Vagina (tissue), 2 donors: ENCODE measurements at regions not wholly inside any gene's neighbourhood (a gene's known extent, or its start where the extent isn't known, plus 50 kb on each side); places are given as distances from the start of the nearest gene placed in this dataset.

Experiments
- DNase-seq, 2 donors: peaks; one replicate each; pipeline ENCODE4 v3.0.0-alpha.2; 2017; ENCODE audit errors: extremely low spot score in 2 of 2
- H3K27ac ChIP-seq: fragments of 200-600 bp; sonication (generic); one replicate; pipeline ENCODE4 v1.5.1; 2019
- H3K27me3 ChIP-seq: fragments of 200-600 bp; sonication (generic); one replicate; pipeline ENCODE4 v1.5.1; 2019
- H3K36me3 ChIP-seq, 2 donors: fragments of 200-600 bp; sonication (generic); one replicate each; pipeline ENCODE4 v1.5.1; 2017 to 2019
- H3K4me1 ChIP-seq: fragments of 200-600 bp; sonication (generic); one replicate; pipeline ENCODE4 v1.5.1; 2019
- H3K4me3 ChIP-seq, 2 donors: fragments of 200-600 bp; sonication (generic); 1 replicate in 1 of 2; 2 replicates in 1 of 2; pipeline ENCODE4 v1.5.1; 2016 to 2019
- H3K9me3 ChIP-seq: fragments of 200-600 bp; sonication (generic); one replicate; pipeline ENCODE4 v1.5.1; 2019
- POLR2A ChIP-seq, 2 donors: fragments of 450-650 bp; IDR thresholded peaks; one replicate each; pipeline ENCODE4 v1.6.1; 2017; ENCODE audit warnings: antibody characterized with exemption in 2 of 2, mild to moderate bottlenecking in 2 of 2, moderate library complexity in 2 of 2
- POLR2AphosphoS5 ChIP-seq, 2 donors: sonication (generic); formaldehyde crosslinking; IDR thresholded peaks; one replicate each; pipeline ENCODE4 v1.9.0; 2017; ENCODE audit warnings: antibody characterized with exemption in 2 of 2, mild to moderate bottlenecking in 2 of 2, low read depth in 1 of 2; ENCODE audit not compliant: insufficient read depth in 1 of 2
- intact Hi-C: fragments of 100-400 bp; cut with DNase I; formaldehyde crosslinking; loops from one replicate; pipeline ENCODE4 v1.15.1; 2023
- TF ChIP-seq, protein P1 (sequence below), 3 experiments: fragments of 450-650 bp in 2 of 3; fragments of 200-600 bp in 1 of 3; sonication (generic) in 1 of 3; IDR thresholded peaks; one replicate each; pipeline ENCODE4 v1.5.1; 2017 to 2019; ENCODE audit warnings: antibody characterized with exemption in 3 of 3, mild to moderate bottlenecking in 2 of 3, moderate library complexity in 2 of 3

- Histone ChIP-seq H3K4me3 (no peak overlapping the region), H3K9me3 (no peaks in the 10 kb centered on the region), H3K4me1 (no peaks in the 10 kb centered on the region), H3K36me3 (no peaks in the 10 kb centered on the region), H3K27me3 (no peaks in the 10 kb centered on the region), H3K27ac (no peak overlapping the region)
- no peak for DNase-seq
- TF ChIP-seq POLR2AphosphoS5 (IDR thresholded peaks at IDR 0.05; ENCODE audit: insufficient read depth in 1 of 2, low read depth in 1 of 2): no peak
- TF ChIP-seq, protein P1, sequence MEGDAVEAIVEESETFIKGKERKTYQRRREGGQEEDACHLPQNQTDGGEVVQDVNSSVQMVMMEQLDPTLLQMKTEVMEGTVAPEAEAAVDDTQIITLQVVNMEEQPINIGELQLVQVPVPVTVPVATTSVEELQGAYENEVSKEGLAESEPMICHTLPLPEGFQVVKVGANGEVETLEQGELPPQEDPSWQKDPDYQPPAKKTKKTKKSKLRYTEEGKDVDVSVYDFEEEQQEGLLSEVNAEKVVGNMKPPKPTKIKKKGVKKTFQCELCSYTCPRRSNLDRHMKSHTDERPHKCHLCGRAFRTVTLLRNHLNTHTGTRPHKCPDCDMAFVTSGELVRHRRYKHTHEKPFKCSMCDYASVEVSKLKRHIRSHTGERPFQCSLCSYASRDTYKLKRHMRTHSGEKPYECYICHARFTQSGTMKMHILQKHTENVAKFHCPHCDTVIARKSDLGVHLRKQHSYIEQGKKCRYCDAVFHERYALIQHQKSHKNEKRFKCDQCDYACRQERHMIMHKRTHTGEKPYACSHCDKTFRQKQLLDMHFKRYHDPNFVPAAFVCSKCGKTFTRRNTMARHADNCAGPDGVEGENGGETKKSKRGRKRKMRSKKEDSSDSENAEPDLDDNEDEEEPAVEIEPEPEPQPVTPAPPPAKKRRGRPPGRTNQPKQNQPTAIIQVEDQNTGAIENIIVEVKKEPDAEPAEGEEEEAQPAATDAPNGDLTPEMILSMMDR (IDR thresholded peaks at IDR 0.05): no peak
- no peak for TF ChIP-seq POLR2A (IDR thresholded peaks at IDR 0.05)
- intact Hi-C loops: no loop called here
Measured at GRCh38 chr4:43351970-43352806, 459.7 kb downstream of the GRXCR1 start.

DNA sequence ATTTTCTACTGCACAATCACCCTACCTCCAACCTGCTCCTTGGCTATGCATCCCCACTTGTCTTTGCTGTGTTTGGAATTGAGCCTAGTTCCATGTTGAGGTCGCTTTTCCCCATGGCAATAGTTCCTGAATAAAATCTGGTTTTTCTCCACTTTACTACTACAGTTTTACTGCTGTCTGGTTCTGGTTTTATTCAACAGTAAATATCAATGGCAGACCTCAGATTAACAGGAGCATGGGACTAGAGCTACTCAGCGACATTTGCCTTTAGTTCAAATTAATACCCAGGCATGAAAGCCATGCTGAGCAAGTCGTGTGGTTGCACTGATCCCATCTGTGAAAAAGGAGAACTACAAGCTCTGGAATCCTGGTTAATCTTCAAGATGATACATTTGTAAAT lies 460.3 kb downstream of the GRXCR1 start:
- H3K36me3 ChIP-seq: no peaks in the 10 kb centered on the region
- no peak for TF ChIP-seq POLR2A (IDR thresholded peaks at IDR 0.05)
- no peak for TF ChIP-seq POLR2AphosphoS5 (IDR thresholded peaks at IDR 0.05; ENCODE audit: insufficient read depth in 1 of 2, low read depth in 1 of 2)
- TF ChIP-seq, protein P1 (IDR thresholded peaks at IDR 0.05): no peak

GRCh38 chr4:43353552-43353951 lies 461.0 kb downstream of the GRXCR1 start:
- intact Hi-C loops: no loop called here
- no peak overlapping the region for H3K4me3 ChIP-seq
- no peaks in the 10 kb centered on the region for H3K27me3 ChIP-seq
- no peak overlapping the region for H3K27ac ChIP-seq
- DNase-seq: no peak
- no peaks in the 10 kb centered on the region for H3K9me3 ChIP-seq
- no peak for TF ChIP-seq POLR2AphosphoS5 (IDR thresholded peaks at IDR 0.05; ENCODE audit: insufficient read depth in 1 of 2, low read depth in 1 of 2)
- TF ChIP-seq, protein P1 (IDR thresholded peaks at IDR 0.05): no peak
- no peaks in the 10 kb centered on the region for H3K4me1 ChIP-seq
- no peaks in the 10 kb centered on the region for H3K36me3 ChIP-seq

More for the DNA sequence above, 460.3 kb downstream of the GRXCR1 start:
- H3K27me3 ChIP-seq: no peaks in the 10 kb centered on the region
- H3K4me3 ChIP-seq: no peak overlapping the region
- H3K27ac ChIP-seq: no peak overlapping the region
- no peak for DNase-seq
- no peaks in the 10 kb centered on the region for H3K4me1 ChIP-seq
- H3K9me3 ChIP-seq: no peaks in the 10 kb centered on the region
- intact Hi-C loops: no loop called here

GRCh38 chr4:43356786-43357185 lies 464.3 kb downstream of the GRXCR1 start:
- H3K4me1 ChIP-seq: no peaks in the 10 kb centered on the region
- H3K4me3 ChIP-seq: no peak overlapping the region
- no peak for DNase-seq
- no peaks in the 10 kb centered on the region for H3K27me3 ChIP-seq
- H3K9me3 ChIP-seq: no peaks in the 10 kb centered on the region
- H3K36me3 ChIP-seq: no peaks in the 10 kb centered on the region
- no peak overlapping the region for H3K27ac ChIP-seq
- intact Hi-C loops: no loop called here
- TF ChIP-seq, protein P1 (IDR thresholded peaks at IDR 0.05): no peak
- TF ChIP-seq POLR2A (IDR thresholded peaks at IDR 0.05): no peak
- no peak for TF ChIP-seq POLR2AphosphoS5 (IDR thresholded peaks at IDR 0.05; ENCODE audit: insufficient read depth in 1 of 2, low read depth in 1 of 2)

GRCh38 chr4:43357252-43357974 lies 464.9 kb downstream of the GRXCR1 start:
- intact Hi-C loops: no loop called here
- no peak for DNase-seq
- H3K36me3 ChIP-seq: no peaks in the 10 kb centered on the region
- no peak overlapping the region for H3K4me3 ChIP-seq
- no peak overlapping the region for H3K27ac ChIP-seq
- no peaks in the 10 kb centered on the region for H3K4me1 ChIP-seq
- H3K9me3 ChIP-seq: no peaks in the 10 kb centered on the region
- H3K27me3 ChIP-seq: no peaks in the 10 kb centered on the region
- TF ChIP-seq POLR2AphosphoS5 (IDR thresholded peaks at IDR 0.05; ENCODE audit: insufficient read depth in 1 of 2, low read depth in 1 of 2): no peak
- TF ChIP-seq, protein P1 (IDR thresholded peaks at IDR 0.05): no peak
- TF ChIP-seq POLR2A (IDR thresholded peaks at IDR 0.05): no peak
